ENCODE measurements at regions not wholly inside any gene's neighbourhood (a gene's known extent, or its start where the extent isn't known, plus 50 kb on each side); places are given as distances from the start of the nearest gene placed in this dataset.

DNA sequence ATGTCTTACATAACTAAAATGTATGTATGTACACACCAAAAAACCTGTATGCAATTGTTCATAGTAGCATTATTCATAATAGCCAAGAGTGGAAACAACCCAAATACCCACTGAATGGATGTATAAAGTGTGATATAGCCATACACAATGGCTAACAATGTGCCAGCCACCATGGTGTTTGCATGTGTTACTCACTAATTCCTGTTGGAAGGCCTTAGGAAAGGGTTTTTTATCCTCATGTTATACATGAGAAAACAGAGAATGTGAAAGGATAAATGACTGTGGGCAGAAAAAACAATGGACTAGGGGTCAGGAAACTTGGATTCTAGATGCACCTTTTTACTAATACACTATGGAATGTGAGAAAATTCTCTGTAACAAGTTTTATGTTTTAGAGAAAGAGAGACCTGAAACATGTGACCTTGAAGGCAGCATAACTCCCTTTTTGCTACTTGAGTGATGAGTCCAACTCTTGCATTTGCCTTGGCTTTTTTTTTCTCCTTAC, 55.7 kb downstream of the TIGD2 start:
- no peak overlapping the region for H3K9ac ChIP-seq
- H3K36me3 ChIP-seq (ENCODE audit: low read depth) = no peaks in the 10 kb centered on the region
- H3K27me3 ChIP-seq (replicated peaks; ENCODE audit: insufficient read depth) = 0 out of 2 replicates have a peak, but pooled peaks cover 4% of the 10 kb centered on the region
- no peak for TF ChIP-seq EZH2 (IDR thresholded peaks at IDR 0.05; ENCODE audit: insufficient read depth, poor library complexity, severe bottlenecking)
- TF ChIP-seq EZH2phosphoT487 (IDR thresholded peaks at IDR 0.05; ENCODE audit: insufficient read depth, low read depth) = no peak
- H3F3A ChIP-seq (ENCODE audit: insufficient read depth) = no peaks in the 10 kb centered on the region
- H2AFZ ChIP-seq = no peak overlapping the region
- H3K79me2 ChIP-seq (ENCODE audit: insufficient read depth) = no peaks in the 10 kb centered on the region
- H3K9me2 ChIP-seq (ENCODE audit: insufficient read depth) = no peaks in the 10 kb centered on the region
- H3K4me2 ChIP-seq (ENCODE audit: unreplicated experiment) = no peak overlapping the region
- H4K20me1 ChIP-seq (ENCODE audit: insufficient read depth) = no peaks in the 10 kb centered on the region
- no peaks in the 10 kb centered on the region for H3K9me3 ChIP-seq (ENCODE audit: low read depth)
- no peak overlapping the region for H3K4me3 ChIP-seq
- no peak for DNase-seq
- in situ Hi-C loops (cut with MboI) = no loop called here
- no peak overlapping the region for H3K27ac ChIP-seq
- H3K4me1 ChIP-seq (ENCODE audit: insufficient read depth) = peaks cover 7% of the 10 kb centered on the region

DNA sequence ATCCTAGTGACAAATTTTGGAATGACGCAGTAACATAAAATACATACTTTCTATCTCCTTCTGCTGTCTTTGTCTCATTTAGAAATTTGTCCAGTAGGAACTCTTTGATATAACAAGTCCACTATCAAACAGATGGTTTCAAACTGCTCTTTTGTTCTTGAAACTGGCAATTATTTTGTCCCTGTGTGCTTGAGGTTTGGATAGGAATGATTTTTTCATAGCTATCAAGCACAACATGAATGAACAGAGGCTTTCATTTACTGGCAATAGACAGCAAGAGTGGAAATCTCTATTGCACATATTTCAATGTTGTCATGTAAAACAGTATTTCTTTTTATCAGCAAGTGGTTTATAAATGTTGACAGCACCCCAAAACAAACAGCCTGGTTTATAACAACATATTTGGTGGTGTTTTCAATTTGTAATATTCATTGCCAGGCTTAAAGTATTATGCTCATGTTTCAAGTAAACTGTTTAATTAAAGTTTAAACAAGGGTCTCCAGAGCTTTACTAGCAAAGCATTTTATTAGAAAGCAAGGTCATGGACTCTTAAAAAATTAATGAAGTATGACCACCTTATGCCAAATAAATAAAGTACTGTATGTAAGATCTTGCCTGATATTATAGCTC, 60.0 kb downstream of the TIGD2 start:
- Histone ChIP-seq H3K9me3 (ENCODE audit: low read depth) (no peaks in the 10 kb centered on the region), H3K9me2 (ENCODE audit: insufficient read depth) (no peaks in the 10 kb centered on the region), H3K4me2 (ENCODE audit: unreplicated experiment) (peak overlapping the region; percentile 14), H4K20me1 (ENCODE audit: insufficient read depth) (no peaks in the 10 kb centered on the region), H3K4me3 (no peak overlapping the region), H3K36me3 (ENCODE audit: low read depth) (no peaks in the 10 kb centered on the region), H2AFZ (no peak overlapping the region), H3K79me2 (ENCODE audit: insufficient read depth) (no peaks in the 10 kb centered on the region), H3F3A (ENCODE audit: insufficient read depth) (no peaks in the 10 kb centered on the region), H3K4me1 (ENCODE audit: insufficient read depth) (peaks cover 9% of the 10 kb centered on the region), H3K27me3 (replicated peaks; ENCODE audit: insufficient read depth) (no peaks in the 10 kb centered on the region), H3K9ac (no peak overlapping the region), H3K27ac (no peak overlapping the region)
- TF ChIP-seq EZH2phosphoT487 (IDR thresholded peaks at IDR 0.05; ENCODE audit: insufficient read depth, low read depth) = no peak
- TF ChIP-seq EZH2 (IDR thresholded peaks at IDR 0.05; ENCODE audit: insufficient read depth, poor library complexity, severe bottlenecking) = no peak
- in situ Hi-C loops (cut with MboI) = no loop called here
- no peak for DNase-seq
- 91 to 93% methylated on average over 1 of the region's 1 CpG for WGBS, 2 experiments (ENCODE audit: low coverage in 1 of 2, low lambda C conversion rate in 2 of 2, missing lambda C conversion rate in 2 of 2)

GRCh38 chr4:89172865-89173264, 61.5 kb downstream of the TIGD2 start:
- in situ Hi-C loops (cut with MboI) = no loop called here
- 49 to 57% methylated on average over 4 of the region's 4 CpGs for WGBS, 2 experiments (ENCODE audit: low coverage in 1 of 2, low lambda C conversion rate in 2 of 2, missing lambda C conversion rate in 2 of 2)
- no peaks in the 10 kb centered on the region for H3K9me2 ChIP-seq (ENCODE audit: insufficient read depth)
- H3K9me3 ChIP-seq (ENCODE audit: low read depth) = no peaks in the 10 kb centered on the region
- no peak for DNase-seq
- no peaks in the 10 kb centered on the region for H3K36me3 ChIP-seq (ENCODE audit: low read depth)
- H3K27me3 ChIP-seq (replicated peaks; ENCODE audit: insufficient read depth) = no peaks in the 10 kb centered on the region
- H2AFZ ChIP-seq = no peak overlapping the region
- H3K79me2 ChIP-seq (ENCODE audit: insufficient read depth) = no peaks in the 10 kb centered on the region
- no peak overlapping the region for H3K4me3 ChIP-seq
- H4K20me1 ChIP-seq (ENCODE audit: insufficient read depth) = no peaks in the 10 kb centered on the region
- no peak for TF ChIP-seq EZH2phosphoT487 (IDR thresholded peaks at IDR 0.05; ENCODE audit: insufficient read depth, low read depth)
- TF ChIP-seq EZH2 (IDR thresholded peaks at IDR 0.05; ENCODE audit: insufficient read depth, poor library complexity, severe bottlenecking) = no peak
- no peaks in the 10 kb centered on the region for H3F3A ChIP-seq (ENCODE audit: insufficient read depth)
- H3K9ac ChIP-seq = no peak overlapping the region
- H3K4me1 ChIP-seq (ENCODE audit: insufficient read depth) = peaks cover 9% of the 10 kb centered on the region
- H3K4me2 ChIP-seq (ENCODE audit: unreplicated experiment) = no peak overlapping the region
- no peak overlapping the region for H3K27ac ChIP-seq

DNA sequence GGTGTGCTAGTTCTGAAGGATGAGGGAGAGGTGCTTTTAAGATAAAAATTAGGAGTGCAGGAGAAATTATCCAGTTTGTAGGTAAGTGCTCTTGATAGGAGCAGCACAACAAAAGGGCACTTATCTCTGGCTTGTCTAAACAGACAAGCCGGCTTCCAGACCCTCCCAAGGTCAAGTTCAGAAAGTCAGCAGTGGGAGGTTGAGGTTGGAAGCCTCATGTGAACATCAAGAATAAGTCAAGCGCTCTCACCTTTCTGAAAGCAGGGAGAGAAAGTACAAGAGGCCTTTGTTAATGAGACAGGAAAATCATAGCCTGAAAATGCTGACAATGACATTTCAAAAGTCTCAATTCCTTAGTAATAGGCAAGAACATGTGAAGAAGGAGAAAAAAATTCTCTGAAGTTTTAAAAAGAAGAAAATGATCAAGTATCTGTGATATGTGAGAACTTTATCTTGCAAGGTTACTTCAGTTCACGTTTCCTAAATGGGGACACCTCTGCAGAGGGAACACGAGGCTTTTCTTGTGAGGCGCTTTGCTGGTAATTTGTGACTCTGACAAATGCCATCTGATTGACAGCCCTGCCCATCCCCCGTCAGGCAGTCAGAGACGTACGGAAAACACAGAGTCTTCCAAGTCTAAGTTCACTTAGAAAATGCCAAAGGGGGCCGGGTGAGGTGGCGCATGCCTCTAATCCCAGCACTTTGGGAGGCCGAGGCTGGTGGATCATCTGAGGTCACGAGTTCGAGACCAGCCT, 62.2 kb downstream of the TIGD2 start:
- TF ChIP-seq EZH2phosphoT487 (IDR thresholded peaks at IDR 0.05; ENCODE audit: insufficient read depth, low read depth) (no peak), EZH2 (IDR thresholded peaks at IDR 0.05; ENCODE audit: insufficient read depth, poor library complexity, severe bottlenecking) (no peak)
- Histone ChIP-seq H3K9me2 (ENCODE audit: insufficient read depth) (no peaks in the 10 kb centered on the region), H3K9ac (no peak overlapping the region), H3K36me3 (ENCODE audit: low read depth) (no peaks in the 10 kb centered on the region), H3K4me1 (ENCODE audit: insufficient read depth) (peaks cover 9% of the 10 kb centered on the region), H3K4me3 (no peak overlapping the region), H3K4me2 (ENCODE audit: unreplicated experiment) (no peak overlapping the region), H3K27me3 (replicated peaks; ENCODE audit: insufficient read depth) (no peaks in the 10 kb centered on the region), H4K20me1 (ENCODE audit: insufficient read depth) (no peaks in the 10 kb centered on the region), H3K9me3 (ENCODE audit: low read depth) (no peaks in the 10 kb centered on the region), H3K79me2 (ENCODE audit: insufficient read depth) (no peaks in the 10 kb centered on the region), H2AFZ (no peak overlapping the region), H3K27ac (no peak overlapping the region), H3F3A (ENCODE audit: insufficient read depth) (no peaks in the 10 kb centered on the region)
- no peak for DNase-seq
- 74 to 76% methylated on average over 13 of the region's 13 CpGs for WGBS, 2 experiments (ENCODE audit: low coverage in 1 of 2, low lambda C conversion rate in 2 of 2, missing lambda C conversion rate in 2 of 2)
- in situ Hi-C loops (cut with MboI) = no loop called here

Data from GM23248 (cell line).